SHP77 (cell line): ENCODE measurements at regions not wholly inside any gene's neighbourhood (a gene's known extent, or its start where the extent isn't known, plus 50 kb on each side); places are given as distances from the start of the nearest gene placed in this dataset.

Experiments used
- DNase-seq, 2 experiments: peaks; one replicate each; lab custom pipeline; 2025; lab: John Stamatoyannopoulos, UW

DNA sequence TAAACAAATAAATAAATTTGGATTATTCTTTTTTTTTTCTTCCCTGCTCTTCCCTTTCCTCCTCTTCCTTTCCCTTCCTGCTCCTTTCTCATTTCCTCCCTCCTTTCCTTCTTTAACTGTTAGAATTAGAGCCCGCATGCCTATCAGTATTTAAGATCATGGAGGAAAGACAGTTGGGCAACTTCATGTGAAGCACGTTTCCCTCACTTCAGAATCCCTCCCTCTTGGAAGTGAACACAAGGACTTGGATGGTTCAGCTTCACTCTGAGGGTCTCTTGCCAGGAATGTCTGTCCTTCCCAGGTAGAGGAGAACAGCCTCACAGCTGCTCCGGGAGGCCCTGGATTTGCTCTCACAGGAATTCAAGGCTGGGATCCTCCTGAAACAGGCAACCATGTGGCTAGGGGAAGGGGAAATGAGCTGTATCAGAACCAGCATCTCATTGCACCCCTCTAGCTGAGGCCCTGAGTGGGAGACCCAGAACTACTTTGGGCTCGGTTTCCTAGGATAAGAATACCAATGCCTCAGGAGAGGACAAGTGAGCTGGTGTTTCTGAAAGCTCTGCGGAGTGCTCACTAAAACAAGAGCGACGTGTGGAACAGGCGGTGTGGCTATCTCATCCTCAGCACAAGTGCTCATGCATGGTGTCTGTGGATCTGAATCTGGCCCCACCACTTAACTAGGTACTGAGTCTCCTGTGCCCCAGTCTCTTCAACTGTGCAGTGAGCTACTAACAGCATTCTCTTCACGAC, 230.5 kb downstream of the MYCN start:
- DNase-seq = no peak

DNA sequence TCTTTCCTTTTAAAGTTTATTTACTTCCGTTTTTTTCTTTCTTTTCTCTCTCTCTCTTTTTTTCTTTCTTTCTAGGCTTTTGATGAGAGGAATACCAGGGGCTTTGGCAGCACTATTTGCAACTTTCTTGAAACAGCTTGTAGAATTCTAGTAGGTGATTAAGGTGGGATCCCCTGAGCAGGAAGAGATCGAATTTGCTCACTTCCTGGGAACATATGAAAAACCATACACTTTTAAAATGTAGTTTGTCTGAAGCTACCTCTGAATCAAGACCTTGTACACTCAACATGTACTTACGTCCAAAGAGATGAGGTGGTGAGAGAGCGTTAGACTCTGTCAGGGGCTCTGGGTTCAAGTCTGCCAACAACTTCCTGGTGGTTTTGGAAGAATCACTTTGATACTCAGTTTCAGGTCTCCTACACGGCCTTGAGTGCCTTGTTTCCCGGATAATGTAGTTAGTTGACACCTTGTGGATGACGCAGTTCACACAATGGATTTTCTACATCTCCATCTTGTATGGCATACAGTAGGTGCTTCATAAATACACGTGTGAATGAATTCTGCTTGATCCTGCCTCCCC, 229.1 kb downstream of the MYCN start:
- DNase-seq = no peak

- DNase-seq = no peak
Observed at GRCh38 chr2:16168506-16169264, 228.3 kb downstream of the MYCN start.

DNA sequence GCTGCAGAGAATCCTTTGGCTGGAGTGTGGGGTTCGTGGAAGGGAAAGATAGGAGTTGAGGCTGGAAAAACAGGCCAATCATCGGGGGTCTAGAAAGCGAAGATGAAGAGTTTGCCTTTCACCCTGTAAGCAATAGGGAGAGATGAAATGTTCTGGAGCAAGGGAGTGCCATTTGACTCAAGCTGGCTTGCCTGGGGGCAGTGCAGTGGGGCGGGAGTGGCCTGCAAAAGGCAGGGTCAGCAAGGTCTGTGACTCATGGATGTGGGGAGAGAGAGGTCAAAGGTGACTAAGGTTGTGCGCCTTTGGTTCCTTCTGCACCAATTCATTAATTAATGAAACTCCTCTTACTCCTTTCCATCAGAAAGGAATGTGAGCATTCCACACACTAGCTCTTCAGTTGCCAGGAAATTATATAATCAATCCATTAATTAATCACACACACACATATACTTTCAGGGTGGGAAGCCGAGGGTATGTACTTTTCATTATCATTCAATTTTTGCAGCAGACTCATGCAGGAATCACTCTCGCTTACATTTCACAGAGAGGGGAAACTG, 227.6 kb downstream of the MYCN start:
- no peak for DNase-seq

DNA sequence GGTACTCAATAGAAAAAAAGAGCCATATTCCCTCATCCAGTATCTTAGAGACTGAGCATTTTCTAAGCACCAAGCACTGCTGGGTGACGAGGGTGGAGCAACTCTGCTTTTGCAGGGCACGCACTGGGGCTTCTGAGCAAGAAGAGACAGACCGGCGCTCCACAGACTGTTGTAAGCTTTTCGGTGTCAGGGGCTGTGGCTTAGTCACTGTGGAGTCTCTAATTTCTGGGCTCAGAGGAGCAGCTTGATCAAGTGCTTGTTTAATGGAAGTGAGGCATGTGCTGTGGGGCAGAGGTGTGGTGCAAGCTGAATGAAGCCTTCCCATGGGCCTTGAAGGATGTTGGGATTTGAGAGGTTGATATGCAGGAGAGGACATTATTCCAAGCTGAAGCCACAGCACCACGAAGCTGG, 227.1 kb downstream of the MYCN start:
- no peak for DNase-seq

- DNase-seq = no peak
Observed at GRCh38 chr2:16166327-16166981, 226.1 kb downstream of the MYCN start.

GRCh38 chr2:16165518-16166326, 225.4 kb downstream of the MYCN start:
- no peak for DNase-seq

GRCh38 chr2:16162491-16163040, 222.2 kb downstream of the MYCN start:
- DNase-seq = no peak

- DNase-seq = no peak
Observed at GRCh38 chr2:16161768-16162490, 221.6 kb downstream of the MYCN start.

GRCh38 chr2:16161085-16161565, 220.8 kb downstream of the MYCN start:
- DNase-seq = no peak

DNA sequence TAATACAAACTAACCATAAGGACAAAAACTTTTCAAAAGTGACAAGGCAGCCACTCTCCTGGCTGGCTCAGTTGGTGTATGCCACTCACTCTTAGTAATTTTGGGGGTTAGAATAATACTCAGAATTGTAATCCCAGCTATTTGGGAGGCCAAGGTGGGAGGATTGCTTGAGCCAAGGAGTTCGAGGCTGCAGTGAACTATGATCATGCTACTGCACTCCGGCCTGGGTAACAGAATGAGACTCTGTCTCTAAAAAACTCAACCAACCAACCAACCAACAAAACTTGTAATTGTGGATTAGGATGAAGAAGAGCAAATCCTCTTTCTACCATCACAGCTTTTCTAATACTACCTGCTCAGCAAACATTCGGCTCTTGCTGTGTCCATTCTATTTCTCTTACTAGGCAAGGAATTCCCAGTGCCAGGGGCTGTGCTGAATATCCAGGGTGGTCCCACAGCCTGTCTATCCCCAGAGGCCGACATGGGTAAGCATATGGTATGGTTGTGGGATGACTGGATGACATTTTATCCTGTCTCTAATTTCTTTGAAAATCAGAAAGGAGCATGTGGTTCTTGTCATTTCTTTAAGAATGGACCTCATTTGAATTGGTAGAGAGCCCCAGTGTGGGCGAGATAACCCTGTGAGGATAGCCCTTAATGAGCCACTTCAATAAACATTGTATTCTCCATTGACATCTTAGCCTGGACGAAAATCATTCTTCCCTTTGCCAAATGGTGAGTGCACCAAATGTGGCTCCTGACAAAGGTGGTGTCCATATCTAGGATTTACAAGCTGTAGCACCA, 220.1 kb downstream of the MYCN start:
- no peak for DNase-seq

GRCh38 chr2:16156411-16156810, 216.1 kb downstream of the MYCN start:
- DNase-seq = no peak

DNA sequence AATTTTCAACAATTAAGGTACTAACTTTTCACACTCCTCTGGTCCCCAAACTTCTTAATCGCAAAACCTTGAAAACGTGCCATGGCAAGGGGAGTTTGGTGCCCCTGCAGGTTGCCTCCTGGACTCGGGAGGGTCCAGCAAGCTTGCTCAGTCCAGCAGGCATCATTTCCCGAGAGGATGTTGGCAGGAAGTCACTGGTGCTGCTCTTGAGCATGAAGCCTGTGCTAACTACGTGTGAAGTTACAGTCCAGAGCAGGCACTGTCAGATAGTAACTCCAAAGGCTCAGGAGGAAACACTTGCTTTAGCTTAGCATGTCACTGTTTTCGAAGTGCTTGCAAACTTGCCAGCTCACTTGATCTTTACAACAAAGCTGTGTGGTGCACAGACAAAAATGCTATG, 215.4 kb downstream of the MYCN start:
- DNase-seq = no peak

DNA sequence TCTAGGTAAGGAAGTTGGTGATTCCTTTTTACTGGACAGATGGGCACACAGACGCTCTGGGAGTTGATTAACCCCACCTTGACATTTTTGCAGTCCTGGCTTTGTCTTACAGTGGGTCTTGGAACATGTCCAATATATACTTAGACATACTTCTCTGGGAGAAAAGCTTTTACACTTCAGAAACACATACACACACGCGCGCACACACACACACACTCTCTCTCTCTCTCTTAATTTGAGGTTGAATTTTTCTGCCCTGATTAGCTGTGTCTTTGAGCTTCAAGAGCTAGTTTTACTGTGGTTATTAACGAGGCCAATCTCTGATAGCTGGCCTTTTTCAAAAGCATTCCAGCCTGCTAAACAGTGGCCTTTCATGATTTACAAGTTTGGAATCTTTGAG, 215.0 kb downstream of the MYCN start:
- no peak for DNase-seq

DNA sequence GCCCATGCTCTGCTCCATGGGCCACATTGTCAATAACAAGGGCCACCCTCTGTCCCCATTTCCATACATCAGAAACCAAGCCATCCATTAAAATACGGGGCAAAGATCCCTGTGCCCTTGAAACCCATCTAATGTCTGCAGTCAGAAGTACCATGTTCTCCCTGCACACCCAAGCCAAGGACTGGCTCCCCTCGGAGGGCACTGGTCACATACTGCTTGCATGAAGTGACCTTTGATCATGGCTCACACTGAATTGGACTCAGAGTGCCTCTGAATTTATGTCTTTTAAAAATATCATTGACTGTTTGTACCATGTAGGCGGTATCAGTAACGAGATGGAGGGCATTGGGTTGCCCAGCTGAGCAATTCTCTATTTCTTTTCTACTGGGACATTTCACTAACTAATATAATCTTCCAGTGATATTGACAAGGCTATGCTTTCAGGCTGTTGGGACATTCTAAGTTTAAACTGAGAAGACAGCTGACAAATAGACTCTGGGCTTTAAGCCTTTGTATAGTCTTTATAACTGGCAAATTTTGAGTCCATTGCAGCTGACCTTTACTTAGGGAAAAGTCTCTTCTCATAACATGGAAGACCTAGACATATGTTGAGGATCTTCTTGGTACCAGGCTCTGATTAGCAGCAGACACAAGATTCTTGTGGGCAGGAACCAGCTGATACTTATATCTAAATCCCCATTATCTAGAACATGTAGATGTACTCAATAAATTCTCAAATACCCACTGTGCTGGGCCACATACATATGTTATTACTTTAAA, 214.3 kb downstream of the MYCN start:
- DNase-seq = no peak

DNA sequence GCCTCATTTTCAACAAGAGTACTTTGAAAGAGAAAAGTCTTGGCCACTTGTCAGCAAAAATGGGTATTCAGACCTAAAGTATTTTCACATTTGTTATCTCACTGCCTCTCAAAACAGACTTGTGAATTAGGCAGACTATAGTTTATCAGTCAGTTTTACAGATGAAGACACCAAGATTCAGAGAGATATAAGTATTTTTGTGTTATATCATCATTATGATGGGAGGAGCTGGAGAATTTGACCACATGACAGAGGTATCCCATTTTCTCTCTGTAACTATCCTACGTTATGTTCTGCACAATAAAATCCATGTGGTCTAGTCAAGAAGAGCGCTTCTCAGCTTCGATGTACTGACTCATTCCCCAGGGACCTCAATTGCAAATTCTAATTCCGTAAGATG, 213.7 kb downstream of the MYCN start:
- no peak for DNase-seq

DNA sequence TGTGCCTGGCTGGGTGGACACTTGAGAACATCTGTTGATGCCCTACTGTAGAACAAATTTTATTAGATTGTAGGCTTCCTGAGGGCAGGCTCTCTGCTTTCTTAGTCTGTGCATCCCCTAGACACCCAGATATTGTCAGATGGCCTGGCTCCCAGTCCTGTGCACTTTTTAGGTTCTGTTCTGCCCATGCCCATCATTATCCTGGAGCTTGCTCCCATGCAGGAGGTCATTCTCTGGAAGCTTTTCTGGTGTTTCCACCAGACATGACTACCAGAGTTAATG, 213.3 kb downstream of the MYCN start:
- DNase-seq = no peak

DNA sequence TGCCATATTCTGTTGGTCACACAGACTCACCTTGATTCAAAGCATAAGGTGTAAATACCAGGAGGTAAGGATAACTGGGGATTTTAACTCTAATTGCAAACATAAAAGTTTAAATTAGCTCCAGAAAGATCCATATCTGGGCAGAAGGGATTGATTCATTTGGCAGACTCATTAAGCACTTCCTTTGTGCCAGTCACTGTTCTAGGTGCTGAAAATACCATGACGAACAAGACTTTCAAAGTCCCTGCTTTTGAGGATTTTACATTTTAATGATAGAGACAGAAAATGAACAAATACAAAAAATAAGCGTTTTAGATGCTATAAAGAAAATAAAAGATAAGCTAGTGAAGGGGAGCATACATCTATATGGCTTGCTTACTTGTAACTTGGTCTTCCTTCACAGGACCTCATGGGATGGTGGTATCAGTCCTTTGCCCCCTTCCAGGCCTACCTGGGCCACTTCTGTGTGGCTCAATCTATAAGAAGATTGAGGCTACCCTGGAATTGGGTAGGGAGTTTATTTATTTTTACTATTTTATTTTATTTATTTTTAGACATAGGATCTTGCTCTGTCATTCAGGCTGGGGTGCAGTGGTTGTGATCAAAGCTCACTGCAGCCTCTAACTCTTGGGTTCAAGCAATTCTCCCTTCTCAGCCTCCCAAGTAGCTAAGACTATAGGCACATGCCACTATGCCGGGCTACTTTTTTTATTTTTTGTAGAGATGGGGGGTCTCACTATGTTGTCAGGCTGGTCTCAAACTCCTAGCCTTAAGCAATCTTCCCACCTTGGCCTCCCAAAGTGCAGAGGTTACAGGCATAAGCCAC, 212.8 kb downstream of the MYCN start:
- no peak for DNase-seq
